Heart right ventricle (tissue), 16 donors: ENCODE measurements at regions not wholly inside any gene's neighbourhood (a gene's known extent, or its start where the extent isn't known, plus 50 kb on each side); places are given as distances from the start of the nearest gene placed in this dataset.

ENCODE experiments used
- ATAC-seq, 8 donors: fragments of 200-7000 bp; cut with Tn5 transposase; one replicate each; pipeline ENCODE4 v1.9.1; 2020; ENCODE audit warnings: mild to moderate bottlenecking in 8 of 8, moderate library complexity in 8 of 8, moderate number of reproducible peaks in 1 of 8
- DNase-seq, 2 donors: peaks; one replicate each; pipeline ENCODE4 v3.0.0-alpha.2; 2020
- H3K27ac ChIP-seq, 10 donors: fragments of 200-600 bp; sonication (generic) in 2 of 10; one replicate each; pipeline versions ENCODE4 v1.5.0 to v1.8.0; 2020 to 2022; ENCODE audit warnings: mild to moderate bottlenecking in 3 of 10
- H3K27me3 ChIP-seq, 7 donors: fragments of 200-600 bp; one replicate each; pipeline ENCODE4 v1.8.0; 2021 to 2022; ENCODE audit warnings: mild to moderate bottlenecking in 2 of 7
- H3K36me3 ChIP-seq, 9 donors: fragments of 200-600 bp; sonication (generic) in 1 of 9; one replicate each; pipeline versions ENCODE4 v1.5.0 to v1.8.0; 2020 to 2022; ENCODE audit warnings: mild to moderate bottlenecking in 2 of 9
- H3K4me1 ChIP-seq, 9 donors: fragments of 200-600 bp; sonication (generic) in 1 of 9; one replicate each; pipeline versions ENCODE4 v1.5.0 to v1.8.0; 2020 to 2022; ENCODE audit warnings: mild to moderate bottlenecking in 4 of 9
- H3K4me3 ChIP-seq, 10 donors: fragments of 200-600 bp; sonication (generic) in 2 of 10; one replicate each; pipeline versions ENCODE4 v1.5.0 to v1.8.0; 2020 to 2022; ENCODE audit warnings: mild to moderate bottlenecking in 7 of 10, moderate library complexity in 2 of 10
- H3K9me3 ChIP-seq, 11 donors: fragments of 200-600 bp in 10 of 11; sonication (generic) in 2 of 11; one replicate each; pipeline versions ENCODE4 v1.5.0 to v1.8.0; 2013 to 2022; ENCODE audit warnings: mild to moderate bottlenecking in 2 of 11, control low read depth in 1 of 11, moderate library complexity in 1 of 11
- CTCF ChIP-seq, 9 donors: fragments of 200-600 bp; sonication (generic) in 2 of 9; IDR thresholded peaks; one replicate each; pipeline versions ENCODE4 v1.5.0 to v1.8.0; 2021 to 2022; ENCODE audit warnings: antibody characterized with exemption in 9 of 9, mild to moderate bottlenecking in 5 of 9, moderate library complexity in 1 of 9
- WGBS, 2 donors: extraction: QIAGEN DNeasy Blood & Tissue Kit; methylation state at CpG; one replicate each; pipeline ENCODE4 v1.1.7; 2013; ENCODE audit warnings: inconsistent platforms in 1 of 2; 5-methylcytosine and 5-hydroxymethylcytosine counted together
- intact Hi-C, 10 donors: fragments of 100-400 bp; cut with DNase I; formaldehyde crosslinking; loops; one replicate each; pipeline versions ENCODE4 v1.11.1 to v1.14.2; 2022
- donor health status: Arrhythmogenic right ventricular cardiomyopathy.
- donor health status: ischemic (EF 13 %, LVEDD 7.1; RV severe dilation, severe dysfunction).
- donor health status: healthy with polysubstance abuse.
- donor health status: DM: no; HTN: yes; CAD: no.
- donor health status: DM: no; HTN: no; CAD: no.
- donor health status: ischemic (EF 25% LVEDD 6.9; RV normal size, moderate dysfunction).
- donor health status: ischemic (EF 25% LVEDD 5.7; RV mildly dilated, moderate dysfunction).
- donor health status: healthy.
- donor health status: DM: yes; HTN: yes; CAD: no.
- donor health status: Ischemic cardiomyopathy.
- donor health status: ischemic (EF 35%, LVEDD 5.7; RV mildly dilated, moderate dysfunction).
- donor health status: nonischemic (EF 11% LVEDD 7.7; RV severe dilation, severe dysfunction).
- donor health status: DM: yes; HTN: yes; CAD: no.
- donor health status: PGD.
- donor health status: ischemic (EF 29% LVEDD 5.4; RV normal size, mild dysfunction).
- donor health status: nonischemic (EF 23%, LVEDD 6.1; RV moderate dilation, normal function).

- no peak overlapping the region for H3K4me3 ChIP-seq
- H3K9me3 ChIP-seq: no peaks in the 10 kb centered on the region
- WGBS, 2 donors: 77 to 83% methylated on average over 2 of the region's 2 CpGs
- TF ChIP-seq CTCF (IDR thresholded peaks at IDR 0.05): no peak
- no peak for ATAC-seq
- no peaks in the 10 kb centered on the region for H3K4me1 ChIP-seq
- no peak overlapping the region for H3K27ac ChIP-seq
- no peaks in the 10 kb centered on the region for H3K36me3 ChIP-seq
- H3K27me3 ChIP-seq: no peaks in the 10 kb centered on the region
- no peak for DNase-seq
- intact Hi-C loops: no loop called here
These were observed 190.5 kb downstream of the DTHD1 start for GRCh38 chr4:36471903-36472302.

GRCh38 chr4:36476135-36476534, 194.7 kb downstream of the DTHD1 start:
- H3K4me1 ChIP-seq: no peaks in the 10 kb centered on the region
- no peak overlapping the region for H3K4me3 ChIP-seq
- 91 to 93% methylated on average over 4 of the region's 4 CpGs for WGBS, 2 donors
- H3K27me3 ChIP-seq: no peaks in the 10 kb centered on the region
- no peak for TF ChIP-seq CTCF (IDR thresholded peaks at IDR 0.05)
- H3K36me3 ChIP-seq: no peaks in the 10 kb centered on the region
- H3K9me3 ChIP-seq: no peaks in the 10 kb centered on the region
- DNase-seq: no peak
- H3K27ac ChIP-seq: no peak overlapping the region
- intact Hi-C loops: no loop called here
- ATAC-seq: no peak

DNA sequence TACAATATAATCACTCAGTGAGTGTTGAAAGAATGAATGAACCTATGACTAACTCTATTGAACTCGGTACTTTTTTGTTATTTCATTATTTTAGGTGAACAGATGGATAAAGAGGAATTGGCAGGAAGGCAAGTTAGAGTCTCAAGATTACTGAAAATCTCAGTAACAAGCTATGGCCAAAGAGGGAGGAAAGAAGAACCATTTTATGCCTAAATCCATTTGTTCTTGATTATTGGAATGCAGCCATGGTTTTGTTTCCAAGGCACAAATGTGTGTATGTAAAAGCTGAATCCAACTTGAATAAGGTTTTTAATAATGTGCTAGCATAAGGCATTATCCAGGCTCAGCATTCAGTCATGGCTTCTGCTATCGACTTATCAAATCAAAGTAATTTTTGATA, 196.4 kb downstream of the DTHD1 start:
- no peak for ATAC-seq
- no peak for TF ChIP-seq CTCF (IDR thresholded peaks at IDR 0.05)

DNA sequence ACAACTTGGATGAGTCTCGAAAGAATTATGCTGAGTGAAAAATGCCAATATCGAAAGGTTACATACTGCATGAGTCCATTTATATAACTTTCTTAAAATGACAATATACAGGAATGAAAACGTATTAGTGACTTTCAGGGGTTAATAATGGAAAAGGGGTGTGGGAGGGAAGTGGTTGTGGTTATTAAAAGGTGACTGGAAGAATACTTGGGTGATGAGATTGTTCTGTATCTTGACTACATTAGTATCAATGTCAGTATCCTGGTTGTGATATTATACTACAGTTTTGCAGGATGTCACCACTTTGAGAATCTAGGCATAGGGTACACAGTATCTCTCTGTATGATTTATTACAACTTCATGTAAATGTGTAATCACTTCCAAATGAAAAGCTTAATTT, 204.5 kb downstream of the DTHD1 start:
- no peaks in the 10 kb centered on the region for H3K9me3 ChIP-seq
- no peaks in the 10 kb centered on the region for H3K36me3 ChIP-seq
- H3K27ac ChIP-seq: no peak overlapping the region
- intact Hi-C loops: no loop called here
- no peaks in the 10 kb centered on the region for H3K27me3 ChIP-seq
- TF ChIP-seq CTCF (IDR thresholded peaks at IDR 0.05): no peak
- no peak overlapping the region for H3K4me3 ChIP-seq
- no peak for DNase-seq
- H3K4me1 ChIP-seq: no peaks in the 10 kb centered on the region
- WGBS, 2 donors: 84 to 85% methylated on average over 3 of the region's 3 CpGs
- no peak for ATAC-seq

More for the DNA sequence above, 196.4 kb downstream of the DTHD1 start:
- intact Hi-C loops: no loop called here
- no peaks in the 10 kb centered on the region for H3K4me1 ChIP-seq
- H3K4me3 ChIP-seq: no peak overlapping the region
- 70 to 73% methylated on average over 2 of the region's 2 CpGs for WGBS, 2 donors
- H3K27ac ChIP-seq: no peak overlapping the region
- no peaks in the 10 kb centered on the region for H3K36me3 ChIP-seq
- no peaks in the 10 kb centered on the region for H3K9me3 ChIP-seq
- no peaks in the 10 kb centered on the region for H3K27me3 ChIP-seq
- no peak for DNase-seq

GRCh38 chr4:36489798-36490197, 208.4 kb downstream of the DTHD1 start:
- ATAC-seq (no peak), DNase-seq (no peak)
- Histone ChIP-seq H3K4me1 (no peaks in the 10 kb centered on the region), H3K27me3 (no peaks in the 10 kb centered on the region), H3K4me3 (no peak overlapping the region), H3K36me3 (no peaks in the 10 kb centered on the region), H3K9me3 (no peaks in the 10 kb centered on the region), H3K27ac (no peak overlapping the region)
- TF ChIP-seq CTCF (IDR thresholded peaks at IDR 0.05): no peak
- WGBS, 2 donors: 58 to 87% methylated on average over 2 of the region's 2 CpGs
- intact Hi-C loops: no loop called here
